ENCODE measurements at regions not wholly inside any gene's neighbourhood (a gene's known extent, or its start where the extent isn't known, plus 50 kb on each side); places are given as distances from the start of the nearest gene placed in this dataset.

- no peak overlapping the region for H3K27ac Mint-ChIP-seq
Measured at GRCh38 chr3:165390166-165390565, 194.0 kb upstream of the SLITRK3 start.

GRCh38 chr3:165389653-165390052, 193.5 kb upstream of the SLITRK3 start:
- no peaks in the 10 kb centered on the region for H3K27me3 Mint-ChIP-seq (ENCODE audit: insufficient read depth)
- H3K27ac Mint-ChIP-seq = no peak overlapping the region
- TF ChIP-seq CTCF (conservative IDR thresholded peaks at IDR 0.05) = no peak
- WGBS, 2 experiments (ENCODE audit: insufficient coverage in 1 of 2, insufficient read length in 1 of 2) = 80 to 90% methylated on average over 1 to 5 of the region's 5 CpGs
- no peak overlapping the region for H3K9ac ChIP-seq (ENCODE audit: extremely low read depth, low read length, poor library complexity, severe bottlenecking)
- no peaks in the 10 kb centered on the region for H3K27me3 ChIP-seq (ENCODE audit: control insufficient read depth, insufficient read depth, low read length, poor library complexity, severe bottlenecking)
- H3K27ac ChIP-seq (ENCODE audit: low read depth, low read length) = no peak overlapping the region
- no peaks in the 10 kb centered on the region for H3K36me3 Mint-ChIP-seq (ENCODE audit: low read depth)
- no peak for DNase-seq
- H3K4me1 Mint-ChIP-seq = no peaks in the 10 kb centered on the region
- H3K4me3 Mint-ChIP-seq = no peak overlapping the region
- H3K9me3 ChIP-seq (ENCODE audit: control insufficient read depth, low read length) = no peaks in the 10 kb centered on the region
- no peaks in the 10 kb centered on the region for H3K36me3 ChIP-seq (ENCODE audit: control insufficient read depth, insufficient read depth, low read length)
- no peaks in the 10 kb centered on the region for H3K4me1 ChIP-seq (ENCODE audit: control insufficient read depth, insufficient read depth, low read length)
- H3K4me3 ChIP-seq (ENCODE audit: low read length) = no peak overlapping the region
- H3K9me3 Mint-ChIP-seq = peaks cover 5% of the 10 kb centered on the region

More at GRCh38 chr3:165390166-165390565, 194.0 kb upstream of the SLITRK3 start:
- no peaks in the 10 kb centered on the region for H3K27me3 Mint-ChIP-seq (ENCODE audit: insufficient read depth)
- Histone ChIP-seq H3K27ac (ENCODE audit: low read depth, low read length) (no peak overlapping the region), H3K36me3 (ENCODE audit: control insufficient read depth, insufficient read depth, low read length) (no peaks in the 10 kb centered on the region), H3K9ac (ENCODE audit: extremely low read depth, low read length, poor library complexity, severe bottlenecking) (no peak overlapping the region), H3K9me3 (ENCODE audit: control insufficient read depth, low read length) (no peaks in the 10 kb centered on the region), H3K4me1 (ENCODE audit: control insufficient read depth, insufficient read depth, low read length) (no peaks in the 10 kb centered on the region), H3K27me3 (ENCODE audit: control insufficient read depth, insufficient read depth, low read length, poor library complexity, severe bottlenecking) (no peaks in the 10 kb centered on the region), H3K4me3 (ENCODE audit: low read length) (no peak overlapping the region)
- WGBS, 2 experiments (ENCODE audit: insufficient coverage in 1 of 2, insufficient read length in 1 of 2) = 80 to 90% methylated on average over 2 to 3 of the region's 3 CpGs
- no peak overlapping the region for H3K4me3 Mint-ChIP-seq
- H3K36me3 Mint-ChIP-seq (ENCODE audit: low read depth) = no peaks in the 10 kb centered on the region
- H3K4me1 Mint-ChIP-seq = peaks cover 2% of the 10 kb centered on the region
- TF ChIP-seq CTCF (conservative IDR thresholded peaks at IDR 0.05) = no peak
- no peak for DNase-seq
- H3K9me3 Mint-ChIP-seq = peaks cover 5% of the 10 kb centered on the region

DNA sequence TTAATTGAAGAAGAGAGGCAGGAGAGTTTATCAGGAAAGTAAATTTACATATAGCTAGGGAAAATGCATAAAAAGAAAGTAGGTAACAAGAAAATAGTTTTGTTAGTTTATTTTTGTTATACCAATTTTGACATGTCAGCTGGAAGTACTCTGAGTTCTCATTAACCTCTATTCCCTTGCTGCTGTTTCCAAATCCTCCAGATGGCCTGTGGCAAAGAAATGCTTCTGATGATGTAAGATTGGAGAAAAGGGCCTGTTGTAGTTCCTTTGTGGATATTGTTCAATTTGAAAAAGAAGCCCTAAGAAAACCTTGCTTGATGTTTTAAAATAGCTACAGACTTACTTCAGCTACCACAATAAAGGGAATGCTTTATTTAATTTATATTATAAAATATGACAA, 192.9 kb upstream of the SLITRK3 start:
- Mint-ChIP-seq H3K27me3 (ENCODE audit: insufficient read depth) (no peaks in the 10 kb centered on the region), H3K9me3 (peaks cover 5% of the 10 kb centered on the region), H3K27ac (no peak overlapping the region), H3K36me3 (ENCODE audit: low read depth) (no peaks in the 10 kb centered on the region), H3K4me3 (no peak overlapping the region), H3K4me1 (no peaks in the 10 kb centered on the region)
- H3K27ac ChIP-seq (ENCODE audit: low read depth, low read length) = no peak overlapping the region
- H3K36me3 ChIP-seq (ENCODE audit: control insufficient read depth, insufficient read depth, low read length) = no peaks in the 10 kb centered on the region
- H3K27me3 ChIP-seq (ENCODE audit: control insufficient read depth, insufficient read depth, low read length, poor library complexity, severe bottlenecking) = no peaks in the 10 kb centered on the region
- TF ChIP-seq CTCF (conservative IDR thresholded peaks at IDR 0.05) = no peak
- no peak overlapping the region for H3K4me3 ChIP-seq (ENCODE audit: low read length)
- no peaks in the 10 kb centered on the region for H3K4me1 ChIP-seq (ENCODE audit: control insufficient read depth, insufficient read depth, low read length)
- no peak for DNase-seq
- H3K9me3 ChIP-seq (ENCODE audit: control insufficient read depth, low read length) = no peaks in the 10 kb centered on the region
- H3K9ac ChIP-seq (ENCODE audit: extremely low read depth, low read length, poor library complexity, severe bottlenecking) = no peak overlapping the region
